SW 1271 (cell line): ENCODE measurements at regions not wholly inside any gene's neighbourhood (a gene's known extent, or its start where the extent isn't known, plus 50 kb on each side); places are given as distances from the start of the nearest gene placed in this dataset.

Source experiments
- DNase-seq, 2 experiments: peaks; one replicate each; lab custom pipeline; 2025; lab: John Stamatoyannopoulos, UW

GRCh38 chr14:26766726-26767125, 168.9 kb upstream of the NOVA1 start:
- DNase-seq: no peak

DNA sequence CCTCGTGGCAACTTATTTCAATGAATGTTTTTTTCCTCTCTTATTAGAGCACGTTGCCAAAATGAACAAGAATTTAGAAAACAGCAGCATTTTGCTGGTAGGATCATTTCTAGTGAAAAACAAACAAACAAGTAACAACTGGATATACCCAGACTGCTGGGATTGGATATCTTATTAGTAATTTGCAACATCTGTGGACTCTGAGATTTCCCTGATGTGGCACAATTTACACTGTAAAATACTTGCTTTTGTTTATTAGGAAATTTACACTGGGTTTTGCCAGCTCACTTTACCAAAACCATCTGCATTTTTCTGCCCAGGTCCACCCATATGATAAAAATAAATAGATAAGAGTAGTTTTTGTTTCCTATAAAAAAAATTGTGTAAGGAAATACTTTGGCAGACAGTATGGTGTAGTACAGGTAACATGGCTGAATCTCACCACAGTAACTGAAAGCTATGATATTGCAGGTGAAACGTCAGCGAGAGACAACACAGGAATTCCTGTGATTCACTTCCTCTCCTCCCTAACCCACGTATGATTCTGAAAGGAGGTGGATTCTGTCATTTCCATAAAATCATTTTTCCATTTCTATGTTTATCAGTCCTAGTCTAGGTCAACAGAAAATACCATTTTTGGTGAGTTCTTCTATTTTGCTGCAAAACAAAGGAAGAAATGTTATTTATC, 176.2 kb upstream of the NOVA1 start:
- peak in 1 of 2 experiments; percentile 41 for DNase-seq

GRCh38 chr14:26775765-26776563, 178.1 kb upstream of the NOVA1 start:
- DNase-seq: peak; percentile 15 to 65

- DNase-seq: no peak
These were observed 193.4 kb upstream of the NOVA1 start for GRCh38 chr14:26791117-26791806.

- no peak for DNase-seq
These were observed 196.9 kb upstream of the NOVA1 start for GRCh38 chr14:26794731-26795130.

GRCh38 chr14:26808407-26808806, 210.6 kb upstream of the NOVA1 start:
- DNase-seq: no peak

DNA sequence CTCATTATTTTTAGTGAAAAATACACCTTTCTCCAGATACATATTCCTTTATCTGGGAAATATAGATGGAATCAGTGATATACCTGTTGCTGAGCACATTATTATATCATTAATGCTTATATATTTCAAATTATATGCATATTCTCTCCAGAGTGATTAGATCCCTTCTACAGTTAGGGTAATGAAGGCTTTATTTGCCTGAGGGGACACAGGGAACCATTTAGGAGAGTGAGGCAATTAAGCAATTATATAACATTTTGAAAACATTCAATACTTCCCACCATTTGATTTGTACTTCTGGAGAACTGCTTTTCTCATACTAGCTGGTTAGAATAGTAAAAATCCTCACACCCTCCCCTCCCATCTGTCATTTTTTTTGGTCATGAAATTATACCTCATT, 212.8 kb upstream of the NOVA1 start:
- no peak for DNase-seq

DNA sequence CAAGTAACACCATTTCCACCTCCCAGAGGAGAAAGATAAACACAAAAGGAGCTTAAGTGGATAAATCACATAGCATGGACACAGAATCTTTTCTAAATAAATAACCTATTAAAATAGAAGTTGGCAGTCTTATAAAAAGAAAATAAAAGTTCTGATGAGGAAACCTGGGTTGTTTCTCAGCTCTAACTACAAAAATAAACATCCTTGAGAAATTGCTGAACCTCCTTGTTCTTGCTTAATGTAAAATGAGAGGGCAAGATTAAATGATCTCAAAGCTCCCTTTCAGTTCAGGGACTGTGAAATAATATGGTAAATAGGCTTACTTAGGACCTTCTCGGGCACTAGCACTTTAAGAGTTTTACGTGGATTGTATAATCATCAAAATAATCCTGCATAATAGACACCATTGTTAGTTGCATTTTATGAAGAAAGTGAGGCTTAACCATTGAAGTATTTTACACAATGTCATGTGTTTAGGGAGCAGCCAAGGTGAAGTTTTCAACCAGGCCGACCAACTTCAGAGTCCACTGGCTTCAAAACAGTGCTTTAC, 214.0 kb upstream of the NOVA1 start:
- DNase-seq: no peak

- no peak for DNase-seq
These were observed 222.3 kb upstream of the NOVA1 start for GRCh38 chr14:26820138-26820537.

DNA sequence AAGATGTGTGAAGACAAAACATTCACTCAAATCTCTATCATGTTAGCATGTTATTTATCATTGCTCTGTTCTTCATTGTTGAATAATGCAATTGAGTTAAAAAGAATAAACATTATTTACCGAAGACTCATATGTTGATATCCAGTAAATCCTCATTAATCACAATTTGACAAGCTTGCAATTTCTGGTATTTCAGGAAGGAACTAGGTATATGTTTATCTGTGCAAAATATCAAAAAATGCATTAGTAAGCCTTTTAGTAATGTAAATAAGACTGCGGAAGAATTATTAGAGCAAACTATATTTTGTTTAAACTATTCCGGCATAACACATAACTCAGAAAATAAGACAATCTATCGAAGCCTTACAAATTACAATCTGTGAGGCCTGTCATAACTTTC, 222.7 kb upstream of the NOVA1 start:
- DNase-seq: no peak

- no peak for DNase-seq
These were observed 230.9 kb upstream of the NOVA1 start for GRCh38 chr14:26828741-26829140.

DNA sequence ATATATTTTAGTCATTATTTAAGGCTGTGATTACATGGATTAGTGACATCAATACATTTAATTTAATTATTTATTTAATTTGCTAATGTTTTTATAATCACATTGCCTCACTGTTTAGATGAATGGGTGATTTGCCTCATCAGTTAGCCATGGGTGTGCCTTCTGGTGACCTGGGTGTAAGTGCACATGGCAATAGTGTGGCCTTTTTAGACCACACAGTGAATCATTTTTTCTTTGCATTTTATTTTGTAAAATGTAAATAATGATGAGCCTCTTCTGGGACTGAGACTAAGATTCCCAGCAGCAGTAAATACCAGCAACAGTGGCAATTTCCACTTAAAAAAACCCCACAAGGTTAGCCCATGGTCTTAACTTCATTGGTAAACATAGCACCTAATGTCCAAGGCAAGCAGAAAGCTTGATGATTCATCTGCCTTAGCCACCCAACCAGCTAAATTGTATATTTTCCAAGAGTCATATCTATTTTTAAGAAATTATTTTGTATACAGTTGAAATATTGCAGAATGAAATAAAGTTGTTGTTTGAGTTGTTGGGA, 235.9 kb upstream of the NOVA1 start:
- DNase-seq: no peak

DNA sequence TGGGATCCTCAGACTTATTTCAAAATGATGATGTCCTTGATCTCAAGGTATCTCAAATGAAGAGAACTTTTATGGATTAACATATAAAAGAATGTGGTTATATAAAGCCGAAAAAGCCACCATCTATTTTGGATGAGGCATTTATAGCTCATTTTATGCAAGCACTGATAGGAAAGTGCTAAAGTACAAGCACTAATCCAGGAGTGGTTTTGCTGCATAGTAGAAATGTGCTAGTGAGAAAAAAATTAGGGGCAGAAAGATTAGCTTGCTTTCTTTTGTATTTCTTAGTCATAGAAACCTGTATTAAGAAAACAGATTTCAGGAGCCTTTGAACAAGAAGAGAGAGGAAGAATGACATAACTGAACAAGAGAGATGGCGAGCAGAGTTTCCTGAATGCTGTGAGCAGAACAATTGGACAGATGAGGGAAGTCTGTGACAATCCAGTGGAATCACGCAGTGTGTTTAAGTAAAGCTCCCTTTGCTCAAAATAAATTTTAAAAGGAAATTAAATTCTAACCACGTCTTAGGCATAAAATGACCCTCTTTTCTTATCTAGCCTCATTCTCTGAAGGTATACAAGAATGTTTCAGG, 238.2 kb upstream of the NOVA1 start:
- DNase-seq: no peak

GRCh38 chr14:26839481-26839880, 241.6 kb upstream of the NOVA1 start:
- no peak for DNase-seq

- no peak for DNase-seq
These were observed 243.5 kb upstream of the NOVA1 start for GRCh38 chr14:26841326-26841725.

DNA sequence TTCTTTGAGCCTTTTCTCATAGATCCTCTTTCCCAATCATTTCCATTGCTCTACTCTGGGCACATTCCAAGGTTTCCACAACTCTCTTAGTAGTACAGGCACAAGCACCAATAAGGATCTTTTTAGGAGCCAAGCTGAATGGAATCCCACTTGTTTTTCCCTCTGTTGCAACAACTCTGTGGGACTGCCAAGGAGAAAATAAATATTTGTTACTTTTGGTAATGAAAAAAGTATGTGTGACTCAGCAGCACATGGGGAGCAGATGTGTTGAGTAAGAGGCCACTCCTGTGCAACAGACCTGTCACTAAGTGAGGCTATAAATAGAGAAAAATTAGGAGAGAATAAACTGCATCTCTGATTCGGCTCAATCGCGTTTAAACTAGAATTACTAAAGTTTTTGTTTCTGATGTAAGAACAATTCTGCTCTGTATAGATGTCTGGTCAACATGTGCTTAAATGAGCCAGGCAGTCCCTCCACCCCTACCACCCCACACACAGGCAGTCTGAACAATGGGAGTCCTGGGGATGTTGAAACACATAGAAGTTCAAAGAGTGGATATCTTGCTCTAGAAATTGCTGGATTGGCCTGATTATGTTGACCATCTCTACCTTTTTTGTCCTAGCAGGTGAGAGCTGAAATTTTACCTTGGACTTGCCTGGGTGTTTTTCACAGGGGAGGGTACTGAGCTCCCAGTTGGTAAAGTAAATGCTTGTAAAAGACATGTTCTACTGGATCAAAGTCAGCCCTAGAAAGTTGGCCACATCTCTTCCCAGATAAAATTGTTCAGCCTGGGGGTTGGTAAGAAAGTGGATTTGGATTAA, 244.3 kb upstream of the NOVA1 start:
- DNase-seq: peak; percentile 87 to 95

- DNase-seq: no peak
These were observed 247.5 kb upstream of the NOVA1 start for GRCh38 chr14:26845151-26845818.

- no peak for DNase-seq
These were observed 248.6 kb upstream of the NOVA1 start for GRCh38 chr14:26846388-26846787.

DNA sequence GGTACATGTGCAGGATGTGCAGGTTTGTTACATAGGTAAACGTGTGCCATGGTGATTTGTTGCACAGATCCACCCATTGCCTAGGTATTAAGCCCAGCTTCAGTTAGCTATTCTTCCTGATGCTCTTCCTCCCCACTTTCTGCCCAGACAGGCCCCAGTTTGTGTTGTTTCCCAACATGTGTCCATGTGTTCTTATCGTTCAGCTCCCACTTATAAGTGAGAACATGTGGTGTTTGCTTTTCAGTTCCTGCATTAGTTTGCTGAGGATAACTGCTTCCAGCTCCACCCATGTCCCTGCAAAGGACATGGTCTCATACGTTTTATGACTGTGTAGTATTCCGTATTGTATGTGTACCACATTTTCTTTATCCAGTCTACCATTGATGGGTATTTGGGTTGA, 251.7 kb upstream of the NOVA1 start:
- no peak for DNase-seq

- DNase-seq: no peak
These were observed 254.0 kb upstream of the NOVA1 start for GRCh38 chr14:26851793-26852192.
